Glutamatergic neuron (in vitro differentiated cells): ENCODE measurements at regions not wholly inside any gene's neighbourhood (a gene's known extent, or its start where the extent isn't known, plus 50 kb on each side); places are given as distances from the start of the nearest gene placed in this dataset.

Experiments
- DNase-seq: peaks from one replicate; pipeline ENCODE4 v3.0.0; 2022
- H3K27ac Mint-ChIP-seq: one replicate; pipeline ENCODE4 v1.8.0; 2020; ENCODE audit warnings: mild to moderate bottlenecking, mixed read lengths, inconsistent platforms; ENCODE audit not compliant: unreplicated experiment
- H3K27me3 Mint-ChIP-seq: one replicate; pipeline ENCODE4 v1.8.0; 2020; ENCODE audit warnings: mild to moderate bottlenecking, moderate library complexity, mixed read lengths, inconsistent platforms; ENCODE audit not compliant: unreplicated experiment
- H3K36me3 Mint-ChIP-seq: one replicate; pipeline ENCODE4 v1.8.0; 2020; ENCODE audit warnings: mild to moderate bottlenecking, mixed read lengths, inconsistent platforms; ENCODE audit not compliant: unreplicated experiment
- H3K4me1 Mint-ChIP-seq: one replicate; pipeline ENCODE4 v1.8.0; 2020; ENCODE audit warnings: mild to moderate bottlenecking, low read depth, mixed read lengths, inconsistent platforms; ENCODE audit not compliant: unreplicated experiment
- H3K4me3 Mint-ChIP-seq: one replicate; pipeline ENCODE4 v1.8.0; 2020; ENCODE audit warnings: mild to moderate bottlenecking, mixed read lengths, inconsistent platforms; ENCODE audit not compliant: unreplicated experiment
- H3K9me3 Mint-ChIP-seq: one replicate; pipeline ENCODE4 v1.8.0; 2020; ENCODE audit warnings: mild to moderate bottlenecking, moderate library complexity, mixed read lengths, inconsistent platforms; ENCODE audit not compliant: unreplicated experiment
- TF ChIP-seq, protein P1 (sequence below): fragments of 200-600 bp; sonication (generic); IDR thresholded peaks from one replicate; pipeline ENCODE4 v1.5.0; 2021; ENCODE audit not compliant: partially characterized antibody, unreplicated experiment

DNA sequence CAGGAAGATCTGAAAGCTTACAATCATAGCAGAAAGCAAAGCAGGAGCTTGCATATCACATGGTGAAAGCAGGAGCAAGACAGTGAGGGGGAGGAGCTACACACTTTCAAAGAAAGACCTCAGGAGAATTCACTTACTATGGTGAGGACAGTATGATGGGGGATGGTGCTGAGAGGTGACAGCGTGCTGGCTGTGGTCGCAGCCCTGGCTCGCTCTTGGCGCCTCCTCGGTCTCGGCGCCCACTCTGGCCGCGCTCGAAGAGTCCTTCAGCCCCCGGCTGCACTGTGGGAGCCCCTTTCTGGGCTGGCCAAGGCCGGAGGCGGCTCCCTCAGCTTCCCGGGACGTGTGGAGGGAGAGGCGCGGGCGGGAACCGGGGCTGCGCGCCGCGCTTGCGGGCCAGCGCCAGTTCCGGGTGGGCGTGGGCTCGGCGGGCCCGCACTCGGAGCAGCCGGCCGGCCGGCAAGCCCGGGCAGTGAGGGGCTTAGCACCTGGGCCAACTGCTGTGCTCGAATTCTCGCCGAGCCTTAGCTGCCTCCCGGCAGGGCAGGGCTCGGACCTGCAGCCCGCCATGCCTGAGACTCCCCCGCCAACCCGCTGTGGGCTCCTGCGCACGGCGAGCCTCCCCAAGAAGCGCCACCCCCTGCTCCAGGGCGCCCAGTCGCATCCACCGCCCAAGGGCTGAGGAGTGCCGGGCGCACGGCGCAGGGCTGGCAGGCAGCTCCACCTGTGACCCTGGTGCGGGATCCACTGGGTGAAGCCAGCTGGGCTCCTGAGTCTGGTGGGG is 131.9 kb upstream of the SPATS2L start:
- Mint-ChIP-seq H3K4me1 (peaks cover 27% of the 10 kb centered on the region), H3K9me3 (peaks cover 3% of the 10 kb centered on the region), H3K36me3 (peaks cover 4% of the 10 kb centered on the region), H3K27ac (no peak overlapping the region), H3K27me3 (peaks cover 5% of the 10 kb centered on the region), H3K4me3 (no peak overlapping the region)
- DNase-seq: no peak
- TF ChIP-seq, protein P1, sequence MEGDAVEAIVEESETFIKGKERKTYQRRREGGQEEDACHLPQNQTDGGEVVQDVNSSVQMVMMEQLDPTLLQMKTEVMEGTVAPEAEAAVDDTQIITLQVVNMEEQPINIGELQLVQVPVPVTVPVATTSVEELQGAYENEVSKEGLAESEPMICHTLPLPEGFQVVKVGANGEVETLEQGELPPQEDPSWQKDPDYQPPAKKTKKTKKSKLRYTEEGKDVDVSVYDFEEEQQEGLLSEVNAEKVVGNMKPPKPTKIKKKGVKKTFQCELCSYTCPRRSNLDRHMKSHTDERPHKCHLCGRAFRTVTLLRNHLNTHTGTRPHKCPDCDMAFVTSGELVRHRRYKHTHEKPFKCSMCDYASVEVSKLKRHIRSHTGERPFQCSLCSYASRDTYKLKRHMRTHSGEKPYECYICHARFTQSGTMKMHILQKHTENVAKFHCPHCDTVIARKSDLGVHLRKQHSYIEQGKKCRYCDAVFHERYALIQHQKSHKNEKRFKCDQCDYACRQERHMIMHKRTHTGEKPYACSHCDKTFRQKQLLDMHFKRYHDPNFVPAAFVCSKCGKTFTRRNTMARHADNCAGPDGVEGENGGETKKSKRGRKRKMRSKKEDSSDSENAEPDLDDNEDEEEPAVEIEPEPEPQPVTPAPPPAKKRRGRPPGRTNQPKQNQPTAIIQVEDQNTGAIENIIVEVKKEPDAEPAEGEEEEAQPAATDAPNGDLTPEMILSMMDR: no peak

DNA sequence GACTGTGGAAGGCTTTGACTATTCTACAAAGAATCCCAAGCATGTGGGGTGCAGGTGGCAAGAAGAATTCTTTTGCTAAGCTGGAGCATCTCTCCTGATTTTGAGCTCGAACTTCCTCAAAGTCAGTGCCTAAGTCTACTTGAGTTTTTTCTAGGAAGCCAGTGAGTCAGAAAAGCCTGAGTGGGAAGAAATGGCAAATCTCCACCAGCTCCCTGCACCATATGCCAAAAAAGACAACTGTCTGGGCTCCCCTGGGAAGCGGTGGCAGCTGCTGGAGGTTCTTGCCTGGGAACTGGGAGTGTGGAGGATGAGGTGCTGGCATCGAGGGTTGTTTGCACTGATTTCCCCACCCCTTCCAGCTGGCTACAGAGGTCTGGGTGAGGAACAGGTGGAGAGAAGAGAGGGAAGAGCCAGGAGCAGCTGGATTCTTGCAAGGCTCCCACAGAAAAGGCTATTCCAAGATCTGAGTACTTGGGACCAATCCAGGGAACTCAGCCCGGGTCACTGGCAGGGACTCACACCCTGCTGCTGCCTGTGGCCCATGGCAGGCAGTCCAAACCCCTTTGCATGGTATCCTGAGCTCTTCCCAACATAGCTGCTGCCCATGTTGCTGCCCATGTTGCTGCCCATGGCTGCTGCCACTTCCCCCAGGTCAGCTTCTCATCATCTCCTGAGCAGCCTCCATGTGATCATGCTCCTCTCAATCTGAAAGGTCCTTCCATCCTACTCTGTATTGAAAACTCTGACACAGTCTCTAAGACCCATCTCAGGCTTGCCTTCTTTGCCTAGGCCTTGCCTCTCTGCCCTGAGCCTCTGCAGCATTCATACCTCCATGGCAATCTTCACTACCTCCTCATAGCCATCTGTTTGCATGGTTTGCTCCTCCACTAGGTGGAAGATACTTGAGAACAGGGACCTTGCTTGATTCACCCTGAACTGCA is 128.3 kb upstream of the SPATS2L start:
- Mint-ChIP-seq H3K9me3 (peaks cover 7% of the 10 kb centered on the region), H3K4me1 (peaks cover 32% of the 10 kb centered on the region), H3K36me3 (peaks cover 4% of the 10 kb centered on the region), H3K4me3 (peak overlapping the region; percentile 39), H3K27me3 (peaks cover 7% of the 10 kb centered on the region), H3K27ac (peak overlapping the region; percentile 89)
- DNase-seq: no peak
- TF ChIP-seq, protein P1: no peak

DNA sequence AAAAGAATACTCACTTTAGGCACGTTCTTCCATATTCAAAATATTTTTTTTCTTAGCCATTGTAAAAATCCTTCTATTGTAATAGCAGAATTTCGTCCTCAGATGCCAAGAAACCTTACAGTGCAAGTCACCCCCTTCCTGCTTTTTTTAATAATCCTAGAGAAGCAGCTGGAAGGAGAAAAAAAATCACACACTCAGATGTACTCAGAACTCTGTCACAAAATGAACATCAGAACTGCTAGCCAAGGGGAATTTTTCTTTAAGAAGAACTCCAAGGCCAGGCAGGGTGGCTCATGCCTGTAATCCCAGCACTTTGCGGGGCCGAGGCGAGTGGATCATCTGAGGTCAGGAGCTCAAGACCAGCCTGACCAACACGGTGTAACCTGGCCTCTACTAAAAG is 127.3 kb upstream of the SPATS2L start:
- no peak for DNase-seq
- Mint-ChIP-seq H3K27me3 (peaks cover 7% of the 10 kb centered on the region), H3K4me1 (peaks cover 28% of the 10 kb centered on the region), H3K4me3 (no peak overlapping the region), H3K9me3 (peaks cover 7% of the 10 kb centered on the region), H3K27ac (no peak overlapping the region), H3K36me3 (peaks cover 3% of the 10 kb centered on the region)
- TF ChIP-seq, protein P1: no peak

DNA sequence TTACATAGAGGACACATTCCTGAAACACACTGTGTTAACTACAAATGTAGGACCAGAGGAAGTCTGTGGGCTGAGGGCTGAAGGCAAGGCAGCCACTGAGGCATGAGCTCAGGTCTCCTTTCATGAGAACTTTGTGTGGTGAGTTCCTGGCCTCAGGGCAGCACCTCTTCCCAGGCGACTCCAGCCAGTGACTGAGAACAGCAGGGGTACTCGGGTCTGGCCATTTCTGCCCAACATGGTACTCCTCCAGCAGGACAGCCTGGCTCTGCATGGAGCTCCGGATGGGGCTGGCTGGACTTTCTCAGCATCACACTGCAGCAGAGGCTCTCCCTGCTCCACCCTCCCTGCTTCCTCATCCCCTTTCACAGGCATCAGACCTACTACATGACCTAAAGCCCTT is 125.5 kb upstream of the SPATS2L start:
- Mint-ChIP-seq H3K27me3 (peaks cover 5% of the 10 kb centered on the region), H3K36me3 (no peaks in the 10 kb centered on the region), H3K4me3 (no peak overlapping the region), H3K9me3 (peaks cover 7% of the 10 kb centered on the region), H3K27ac (peak overlapping the region; percentile 20), H3K4me1 (peaks cover 37% of the 10 kb centered on the region)
- DNase-seq: no peak
- TF ChIP-seq, protein P1: no peak
